IgD-negative memory B cell (primary cell): ENCODE measurements at regions not wholly inside any gene's neighbourhood (a gene's known extent, or its start where the extent isn't known, plus 50 kb on each side); places are given as distances from the start of the nearest gene placed in this dataset.

Source experiments
- H3K27ac Mint-ChIP-seq, 3 donors: one replicate each; pipeline ENCODE4 v1.8.0; 2020 to 2022; ENCODE audit warnings: mild to moderate bottlenecking in 3 of 3, mixed read lengths in 3 of 3, moderate library complexity in 1 of 3
- H3K27me3 Mint-ChIP-seq: one replicate; pipeline ENCODE4 v1.8.0; 2021; ENCODE audit warnings: mixed read lengths
- H3K36me3 Mint-ChIP-seq: one replicate; pipeline ENCODE4 v1.8.0; 2020; ENCODE audit warnings: mild to moderate bottlenecking, mixed read lengths
- H3K4me1 Mint-ChIP-seq, 3 donors: one replicate each; pipeline ENCODE4 v1.8.0; 2020 to 2022; ENCODE audit warnings: mixed read lengths in 3 of 3, mild to moderate bottlenecking in 1 of 3
- H3K4me3 Mint-ChIP-seq, 4 donors: one replicate each; pipeline ENCODE4 v1.8.0; 2020 to 2022; ENCODE audit warnings: mild to moderate bottlenecking in 4 of 4, mixed read lengths in 4 of 4, moderate library complexity in 3 of 4
- H3K9me3 Mint-ChIP-seq, 3 donors: one replicate each; pipeline ENCODE4 v1.8.0; 2020 to 2021; ENCODE audit warnings: mixed read lengths in 3 of 3, mild to moderate bottlenecking in 1 of 3

- no peaks in the 10 kb centered on the region for H3K36me3 Mint-ChIP-seq
- no peaks in the 10 kb centered on the region for H3K27me3 Mint-ChIP-seq
- H3K4me3 Mint-ChIP-seq: no peak overlapping the region
- H3K9me3 Mint-ChIP-seq: no peaks in the 10 kb centered on the region
- no peak overlapping the region for H3K27ac Mint-ChIP-seq
- no peaks in the 10 kb centered on the region for H3K4me1 Mint-ChIP-seq
Observed at GRCh38 chr4:32962100-32962499, 2241.9 kb downstream of the PCDH7 start.

DNA sequence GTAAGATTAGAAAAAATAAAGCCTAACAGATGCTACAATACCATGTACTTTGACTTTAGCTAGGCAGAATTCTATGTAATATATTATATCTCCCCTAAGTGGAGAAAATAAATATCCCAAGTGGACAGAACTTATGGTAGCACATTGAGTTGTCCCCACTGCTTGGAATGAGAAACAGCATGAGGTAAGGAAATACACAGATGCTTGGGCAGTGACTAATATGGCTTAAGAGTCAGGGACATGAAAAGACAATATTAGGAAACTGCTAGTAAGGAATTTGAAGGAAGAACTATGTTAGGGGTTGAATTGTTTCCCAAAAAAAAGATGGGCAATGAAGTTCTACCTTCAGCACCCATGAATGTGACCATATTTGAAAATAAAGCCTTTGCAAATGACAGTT, 2265.1 kb downstream of the PCDH7 start:
- Mint-ChIP-seq H3K27me3 (no peaks in the 10 kb centered on the region), H3K9me3 (peaks cover 2 to 11% (median 3%) of the 10 kb centered on the region in 3 donors), H3K27ac (no peak overlapping the region), H3K36me3 (no peaks in the 10 kb centered on the region), H3K4me3 (no peak overlapping the region), H3K4me1 (no peaks in the 10 kb centered on the region)

GRCh38 chr4:32986236-32986635, 2266.1 kb downstream of the PCDH7 start:
- Mint-ChIP-seq H3K27ac (no peak overlapping the region), H3K27me3 (no peaks in the 10 kb centered on the region), H3K4me1 (no peaks in the 10 kb centered on the region), H3K4me3 (no peak overlapping the region), H3K9me3 (peaks cover 2 to 5% (median 3%) of the 10 kb centered on the region in 3 donors), H3K36me3 (no peaks in the 10 kb centered on the region)

GRCh38 chr4:32987111-32987510, 2266.9 kb downstream of the PCDH7 start:
- H3K4me1 Mint-ChIP-seq: no peaks in the 10 kb centered on the region
- no peaks in the 10 kb centered on the region for H3K27me3 Mint-ChIP-seq
- peaks cover 0 to 4% (median 2%) of the 10 kb centered on the region in 3 donors for H3K9me3 Mint-ChIP-seq
- no peaks in the 10 kb centered on the region for H3K36me3 Mint-ChIP-seq
- H3K4me3 Mint-ChIP-seq: no peak overlapping the region
- no peak overlapping the region for H3K27ac Mint-ChIP-seq

DNA sequence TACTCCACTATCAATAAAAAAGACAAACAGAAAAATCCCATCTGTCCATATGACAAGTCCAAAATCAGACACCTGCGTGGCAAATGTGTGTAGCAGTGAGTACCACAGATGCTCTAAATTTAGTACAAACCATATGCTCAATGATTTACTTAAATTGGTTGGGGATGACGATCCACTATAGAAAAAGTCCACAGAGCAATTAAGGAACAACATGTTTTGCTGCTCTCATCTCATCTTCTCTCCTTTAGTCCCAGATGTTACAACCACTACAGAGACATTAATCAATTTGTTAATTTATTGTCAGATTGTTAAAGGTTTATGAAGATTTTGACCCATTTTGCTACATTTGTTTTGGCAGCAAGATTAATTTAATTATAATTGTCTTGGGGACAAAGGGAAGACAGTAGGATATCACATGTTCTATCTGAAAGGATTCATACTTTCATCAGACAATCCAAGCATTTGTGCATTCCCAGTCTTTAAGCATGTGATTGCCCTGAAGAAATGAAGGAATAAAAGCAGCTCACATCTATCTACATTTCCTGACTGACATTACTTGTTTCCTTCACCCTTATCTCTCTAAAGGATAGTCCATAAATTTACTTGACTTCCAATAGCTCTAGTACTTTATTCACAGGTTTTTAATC, 2268.1 kb downstream of the PCDH7 start:
- Mint-ChIP-seq H3K9me3 (peaks cover 2 to 4% (median 2%) of the 10 kb centered on the region in 3 donors), H3K4me1 (no peaks in the 10 kb centered on the region), H3K36me3 (no peaks in the 10 kb centered on the region), H3K27ac (no peak overlapping the region), H3K27me3 (no peaks in the 10 kb centered on the region), H3K4me3 (no peak overlapping the region)

- H3K9me3 Mint-ChIP-seq: peaks cover 0 to 6% (median 2%) of the 10 kb centered on the region in 3 donors
- H3K4me1 Mint-ChIP-seq: no peaks in the 10 kb centered on the region
- H3K4me3 Mint-ChIP-seq: no peak overlapping the region
- no peaks in the 10 kb centered on the region for H3K36me3 Mint-ChIP-seq
- H3K27me3 Mint-ChIP-seq: no peaks in the 10 kb centered on the region
- H3K27ac Mint-ChIP-seq: no peak overlapping the region
Observed at GRCh38 chr4:32991663-32992062, 2271.5 kb downstream of the PCDH7 start.

GRCh38 chr4:32994981-32995881, 2275.1 kb downstream of the PCDH7 start:
- no peaks in the 10 kb centered on the region for H3K27me3 Mint-ChIP-seq
- no peaks in the 10 kb centered on the region for H3K36me3 Mint-ChIP-seq
- H3K4me3 Mint-ChIP-seq: no peak overlapping the region
- peaks cover 2 to 10% (median 4%) of the 10 kb centered on the region in 3 donors for H3K9me3 Mint-ChIP-seq
- H3K27ac Mint-ChIP-seq: no peak overlapping the region
- no peaks in the 10 kb centered on the region for H3K4me1 Mint-ChIP-seq

GRCh38 chr4:33013282-33013681, 2293.1 kb downstream of the PCDH7 start:
- Mint-ChIP-seq H3K27ac (peak overlapping the region in 1 of 3 donors; percentile 35), H3K9me3 (peaks cover 3 to 13% (median 4%) of the 10 kb centered on the region in 3 donors), H3K4me1 (peaks cover 0 to 3% (median 0%) of the 10 kb centered on the region in 3 donors), H3K27me3 (no peaks in the 10 kb centered on the region), H3K36me3 (no peaks in the 10 kb centered on the region), H3K4me3 (no peak overlapping the region)

DNA sequence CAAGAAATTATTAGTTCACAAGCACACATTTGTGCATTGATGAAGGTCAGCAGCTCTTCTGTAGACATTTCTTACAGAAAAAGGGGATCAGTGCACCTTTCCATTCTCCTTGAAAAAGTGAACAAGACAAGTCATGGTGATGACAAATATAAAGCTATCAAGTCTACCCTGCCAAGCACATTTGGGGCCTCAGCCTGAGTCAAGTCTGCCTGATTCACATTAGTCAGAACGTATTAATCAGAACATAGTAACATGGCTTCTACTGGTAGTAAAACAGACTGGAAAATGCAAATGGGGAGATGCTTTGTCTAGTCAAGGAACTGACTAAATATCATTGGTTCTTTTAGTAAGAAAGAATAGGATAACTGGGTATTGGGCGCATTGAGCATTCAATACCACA, 2305.1 kb downstream of the PCDH7 start:
- no peaks in the 10 kb centered on the region for H3K4me1 Mint-ChIP-seq
- no peak overlapping the region for H3K4me3 Mint-ChIP-seq
- no peaks in the 10 kb centered on the region for H3K36me3 Mint-ChIP-seq
- peaks cover 0 to 6% (median 0%) of the 10 kb centered on the region in 3 donors for H3K9me3 Mint-ChIP-seq
- H3K27me3 Mint-ChIP-seq: no peaks in the 10 kb centered on the region
- no peak overlapping the region for H3K27ac Mint-ChIP-seq

DNA sequence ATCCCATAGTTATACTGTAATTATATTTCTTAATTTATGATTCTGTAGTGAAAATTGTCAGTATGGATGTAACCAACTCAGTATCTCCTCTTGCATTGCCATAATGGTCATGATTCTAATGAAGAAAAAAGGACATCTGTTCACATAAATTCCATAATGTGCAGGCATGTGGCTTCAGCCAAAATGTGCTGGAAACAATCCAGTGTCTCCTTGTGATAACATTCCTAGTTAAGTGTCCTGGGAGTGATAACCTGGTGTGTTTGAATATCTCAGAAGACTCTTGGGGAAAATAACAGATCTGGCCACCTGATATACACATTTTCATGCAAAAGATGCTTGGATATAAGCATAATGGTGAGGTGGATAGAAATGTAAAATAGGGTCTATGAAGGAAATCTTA, 2309.8 kb downstream of the PCDH7 start:
- no peak overlapping the region for H3K27ac Mint-ChIP-seq
- H3K4me3 Mint-ChIP-seq: no peak overlapping the region
- peaks cover 0 to 2% (median 2%) of the 10 kb centered on the region in 3 donors for H3K9me3 Mint-ChIP-seq
- no peaks in the 10 kb centered on the region for H3K4me1 Mint-ChIP-seq
- H3K36me3 Mint-ChIP-seq: no peaks in the 10 kb centered on the region
- H3K27me3 Mint-ChIP-seq: no peaks in the 10 kb centered on the region

GRCh38 chr4:33031328-33031727, 2311.2 kb downstream of the PCDH7 start:
- Mint-ChIP-seq H3K36me3 (no peaks in the 10 kb centered on the region), H3K4me1 (no peaks in the 10 kb centered on the region), H3K4me3 (no peak overlapping the region), H3K27ac (no peak overlapping the region), H3K9me3 (peaks cover 0 to 2% (median 2%) of the 10 kb centered on the region in 3 donors), H3K27me3 (no peaks in the 10 kb centered on the region)

DNA sequence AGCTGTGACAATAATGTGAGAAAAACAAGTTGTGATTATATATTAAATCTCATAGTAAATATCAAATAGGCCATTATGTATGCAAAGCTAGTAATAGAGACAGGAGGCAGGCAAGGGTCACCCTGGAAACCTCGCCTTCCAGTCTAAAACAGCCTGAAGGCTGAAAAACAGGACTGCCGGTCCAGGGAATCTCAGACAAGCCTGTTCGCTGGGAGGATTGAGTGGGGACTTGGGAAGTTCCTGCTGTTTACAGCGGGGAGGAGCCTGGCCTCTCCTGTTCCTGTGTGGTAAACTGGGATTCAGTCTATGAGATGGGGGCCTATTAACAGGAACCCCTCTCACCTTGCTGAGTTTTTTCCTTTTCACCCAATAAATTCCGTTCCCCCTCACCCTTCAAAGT, 2317.3 kb downstream of the PCDH7 start:
- Mint-ChIP-seq H3K9me3 (peaks cover 0 to 3% (median 0%) of the 10 kb centered on the region in 3 donors), H3K4me3 (no peak overlapping the region), H3K4me1 (no peaks in the 10 kb centered on the region), H3K27me3 (no peaks in the 10 kb centered on the region), H3K27ac (no peak overlapping the region), H3K36me3 (no peaks in the 10 kb centered on the region)

GRCh38 chr4:33045334-33045733, 2325.2 kb downstream of the PCDH7 start:
- Mint-ChIP-seq H3K36me3 (no peaks in the 10 kb centered on the region), H3K4me1 (no peaks in the 10 kb centered on the region), H3K9me3 (peaks cover 0 to 3% (median 3%) of the 10 kb centered on the region in 3 donors), H3K4me3 (no peak overlapping the region), H3K27me3 (no peaks in the 10 kb centered on the region), H3K27ac (no peak overlapping the region)

GRCh38 chr4:33052241-33052640, 2332.1 kb downstream of the PCDH7 start:
- Mint-ChIP-seq H3K27ac (no peak overlapping the region), H3K4me3 (no peak overlapping the region), H3K27me3 (no peaks in the 10 kb centered on the region), H3K4me1 (no peaks in the 10 kb centered on the region), H3K9me3 (peaks cover 2 to 9% (median 2%) of the 10 kb centered on the region in 3 donors), H3K36me3 (no peaks in the 10 kb centered on the region)

DNA sequence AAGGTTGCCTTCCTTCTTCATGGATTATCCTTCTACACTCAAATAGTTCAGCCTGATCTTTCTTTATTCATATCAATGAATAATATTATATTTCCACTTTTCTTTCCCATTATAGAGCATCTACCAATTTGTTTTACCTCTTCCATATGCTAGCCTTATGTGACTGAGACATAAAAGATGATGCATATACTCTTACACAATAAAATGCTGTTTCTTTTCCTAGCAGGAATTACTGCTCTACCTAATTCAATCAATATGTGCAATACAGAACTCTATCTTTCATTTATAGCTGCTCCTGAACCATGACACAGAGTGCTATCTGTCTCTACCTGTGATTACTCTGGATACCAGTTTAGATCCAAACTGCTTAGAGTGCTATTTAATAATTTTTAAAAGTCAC, 2334.0 kb downstream of the PCDH7 start:
- no peaks in the 10 kb centered on the region for H3K36me3 Mint-ChIP-seq
- H3K4me3 Mint-ChIP-seq: no peak overlapping the region
- no peak overlapping the region for H3K27ac Mint-ChIP-seq
- no peaks in the 10 kb centered on the region for H3K27me3 Mint-ChIP-seq
- H3K4me1 Mint-ChIP-seq: no peaks in the 10 kb centered on the region
- peaks cover 0 to 10% (median 3%) of the 10 kb centered on the region in 3 donors for H3K9me3 Mint-ChIP-seq
